MCF 10A (cell line): ENCODE measurements at regions not wholly inside any gene's neighbourhood (a gene's known extent, or its start where the extent isn't known, plus 50 kb on each side); places are given as distances from the start of the nearest gene placed in this dataset.

Experiments used
- BruUV-seq: library from RNA; stranded (reverse); fragments of 400-500 nt; replicated peaks from 2 replicates; lab custom pipeline; 2021; lab: Mats Ljungman, UMichigan
- CTCF ChIA-PET: fragments of 300-600 bp; sonication (Branson Sonifier 250); formaldehyde crosslinking; extraction: SDS; loops from one replicate; lab custom pipeline; 2021; ENCODE audit warnings: antibody characterized with exemption, inconsistent platforms; lab: Yijun Ruan, JAX
- POLR2A ChIA-PET: fragments of 300-600, 350-650 bp; sonication (Branson Sonifier 250); formaldehyde crosslinking; extraction: SDS; loops from one replicate; lab custom pipeline; 2020; ENCODE audit warnings: antibody characterized with exemption, inconsistent platforms; lab: Yijun Ruan, JAX
- DNase-seq: peaks from one replicate; pipeline ENCODE4 v3.0.0-alpha.2; 2018; ENCODE audit not compliant: unreplicated experiment
- H3K27ac Mint-ChIP-seq: one replicate; pipeline ENCODE4 v1.8.0; 2022; ENCODE audit warnings: mild to moderate bottlenecking, low read depth, mixed read lengths; ENCODE audit not compliant: unreplicated experiment
- H3K27me3 Mint-ChIP-seq: one replicate; pipeline ENCODE4 v1.8.0; 2022; ENCODE audit warnings: mixed read lengths; ENCODE audit not compliant: insufficient read depth, unreplicated experiment
- H3K36me3 Mint-ChIP-seq: one replicate; pipeline ENCODE4 v1.8.0; 2022; ENCODE audit warnings: mild to moderate bottlenecking, moderate library complexity, mixed read lengths; ENCODE audit not compliant: insufficient read depth, unreplicated experiment
- H3K4me1 Mint-ChIP-seq: one replicate; pipeline ENCODE4 v1.8.0; 2022; ENCODE audit warnings: mixed read lengths; ENCODE audit not compliant: insufficient read depth, unreplicated experiment
- H3K4me3 Mint-ChIP-seq: one replicate; pipeline ENCODE4 v1.8.0; 2022; ENCODE audit warnings: mild to moderate bottlenecking, moderate library complexity, mixed read lengths; ENCODE audit not compliant: unreplicated experiment
- H3K9me3 Mint-ChIP-seq: one replicate; pipeline ENCODE4 v1.8.0; 2022; ENCODE audit warnings: mixed read lengths; ENCODE audit not compliant: unreplicated experiment
- CTCF ChIP-seq: fragments of 200-600 bp; IDR thresholded peaks from one replicate; pipeline ENCODE4 v1.8.0; 2022; ENCODE audit warnings: antibody characterized with exemption, mild to moderate bottlenecking; ENCODE audit not compliant: unreplicated experiment
- intact Hi-C: fragments of 100-400 bp; cut with micrococcal nuclease; formaldehyde crosslinking; loops from 2 replicates; pipeline ENCODE4 v1.14.1; 2022

- H3K9me3 Mint-ChIP-seq = no peaks in the 10 kb centered on the region
- H3K27ac Mint-ChIP-seq = no peak overlapping the region
- ChIA-PET CTCF (interaction anchor here (0.6 to 2.0 kb wide), 17 partner anchors 11 to 1223 kb away, joined by 3 to 18 read pairs (median 3); no protein-coding TSS in a partner anchor), POLR2A (no interaction called here)
- TF ChIP-seq CTCF = peak; percentile 67
- H3K27me3 Mint-ChIP-seq = no peaks in the 10 kb centered on the region
- intact Hi-C loops = loop anchor here (1.0 to 5.0 kb wide), 5 partner anchors 659 to 1044 kb away; no protein-coding TSS in a partner anchor
- no TSS peak for BruUV-seq
- peaks cover 6% of the 10 kb centered on the region for H3K4me1 Mint-ChIP-seq
- H3K36me3 Mint-ChIP-seq = no peaks in the 10 kb centered on the region
- DNase-seq = peak; percentile 79
- peak overlapping the region; percentile 54 for H3K4me3 Mint-ChIP-seq
Observed at GRCh38 chr4:18593297-18594002, 571.9 kb upstream of the LCORL start.

- peaks cover 11% of the 10 kb centered on the region for H3K4me1 Mint-ChIP-seq
- H3K4me3 Mint-ChIP-seq = no peak overlapping the region
- CTCF ChIA-PET = interaction anchor here (0.5 to 1.8 kb wide), 4 partner anchors 9 to 181 kb away, joined by 3 to 11 read pairs (median 6); no protein-coding TSS in a partner anchor
- H3K27ac Mint-ChIP-seq = no peak overlapping the region
- intact Hi-C loops = no loop called here
- TF ChIP-seq CTCF = no peak
- H3K36me3 Mint-ChIP-seq = no peaks in the 10 kb centered on the region
- no peaks in the 10 kb centered on the region for H3K9me3 Mint-ChIP-seq
- no TSS peak for BruUV-seq
- H3K27me3 Mint-ChIP-seq = no peaks in the 10 kb centered on the region
- DNase-seq = no peak
- POLR2A ChIA-PET = no interaction called here
Observed at GRCh38 chr4:18582841-18583240, 561.3 kb upstream of the LCORL start.

- no peak overlapping the region for H3K27ac Mint-ChIP-seq
- no peak for TF ChIP-seq CTCF
- no peak for DNase-seq
- CTCF ChIA-PET = no interaction called here
- no peak overlapping the region for H3K4me3 Mint-ChIP-seq
- POLR2A ChIA-PET = no interaction called here
- no peaks in the 10 kb centered on the region for H3K9me3 Mint-ChIP-seq
- H3K27me3 Mint-ChIP-seq = no peaks in the 10 kb centered on the region
- peaks cover 11% of the 10 kb centered on the region for H3K4me1 Mint-ChIP-seq
- no TSS peak for BruUV-seq
- intact Hi-C loops = no loop called here
- H3K36me3 Mint-ChIP-seq = no peaks in the 10 kb centered on the region
Observed at GRCh38 chr4:18578307-18578706, 556.8 kb upstream of the LCORL start.

- no peak for DNase-seq
- H3K36me3 Mint-ChIP-seq = no peaks in the 10 kb centered on the region
- no peaks in the 10 kb centered on the region for H3K9me3 Mint-ChIP-seq
- ChIA-PET POLR2A (no interaction called here), CTCF (interaction anchor here (1.0 to 1.6 kb wide), 3 partner anchors 20 to 765 kb away, joined by 4 to 6 read pairs (median 6); no protein-coding TSS in a partner anchor)
- no peak overlapping the region for H3K4me3 Mint-ChIP-seq
- no peaks in the 10 kb centered on the region for H3K27me3 Mint-ChIP-seq
- H3K27ac Mint-ChIP-seq = no peak overlapping the region
- no peak for TF ChIP-seq CTCF
- no TSS peak for BruUV-seq
- intact Hi-C loops = no loop called here
- H3K4me1 Mint-ChIP-seq = peaks cover 7% of the 10 kb centered on the region
Observed at GRCh38 chr4:18572481-18572880, 550.9 kb upstream of the LCORL start.
